ENCODE measurements at regions not wholly inside any gene's neighbourhood (a gene's known extent, or its start where the extent isn't known, plus 50 kb on each side); places are given as distances from the start of the nearest gene placed in this dataset.

DNA sequence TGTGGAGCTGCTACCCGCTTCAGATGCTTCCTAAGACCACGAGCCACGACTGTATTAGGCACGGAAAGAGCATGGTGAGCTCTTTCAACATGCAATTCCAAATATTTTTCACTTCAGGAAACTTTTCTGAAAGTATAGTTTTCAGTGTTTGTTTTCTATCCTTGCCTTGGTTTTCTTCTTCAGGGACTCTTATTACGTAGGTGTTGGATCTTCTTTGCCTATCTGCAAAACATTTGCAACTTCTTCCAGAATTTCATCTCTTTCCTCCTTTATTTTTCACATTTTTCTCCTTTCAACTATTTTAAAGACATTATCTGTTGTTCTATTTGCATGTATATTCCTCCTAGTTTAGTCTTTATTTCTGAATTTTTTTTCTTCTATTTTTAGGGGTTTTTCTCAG, 148.9 kb upstream of the LSM14A start (continued):
- TF ChIP-seq EZH2phosphoT487 (IDR thresholded peaks at IDR 0.05; ENCODE audit: borderline replicate concordance, low read depth) (no peak), TEAD4 (IDR thresholded peaks at IDR 0.05; ENCODE audit: borderline replicate concordance, insufficient read depth) (no peak), GABPA (IDR thresholded peaks at IDR 0.05; ENCODE audit: low read depth) (no peak), NFIC (IDR thresholded peaks at IDR 0.05; ENCODE audit: borderline replicate concordance) (no peak)

DNA sequence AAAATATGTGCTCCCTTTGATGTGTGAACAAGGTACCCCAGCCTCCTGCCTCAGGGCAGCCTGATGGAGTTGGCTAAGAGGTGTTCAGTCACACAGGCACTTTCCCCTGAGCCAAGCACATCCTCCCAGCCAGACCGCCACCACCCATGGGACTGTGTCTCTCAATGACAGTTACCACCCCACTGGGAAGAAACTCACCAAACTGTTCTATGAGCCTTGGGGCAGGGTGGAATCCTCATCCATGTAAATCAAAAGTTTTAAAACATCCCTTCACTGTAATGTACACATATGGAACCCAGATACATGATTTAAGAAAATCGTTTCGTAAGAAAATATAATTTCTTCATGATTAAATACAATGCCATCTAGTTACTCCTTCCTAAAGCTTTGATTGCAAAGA, 138.4 kb upstream of the LSM14A start:
- Histone ChIP-seq H3K36me3 (replicated peaks in 1 of 2; ENCODE audit: control insufficient read depth in 1 of 2, insufficient read depth in 2 of 2, low read length in 1 of 2) (no peaks in the 10 kb centered on the region), H4K20me1 (ENCODE audit: insufficient read depth) (no peaks in the 10 kb centered on the region), H3K79me2 (ENCODE audit: insufficient read depth) (no peaks in the 10 kb centered on the region), H3K9me2 (no peaks in the 10 kb centered on the region), H3K27ac (ENCODE audit: low read depth in 2 of 2, low read length in 1 of 2) (no peak overlapping the region), H3K4me1 (ENCODE audit: control insufficient read depth in 1 of 2, insufficient read depth in 2 of 2, low read depth in 1 of 2, low read length in 1 of 2) (no peaks in the 10 kb centered on the region), H3K4me2 (no peak overlapping the region), H3K4me3 (ENCODE audit: low read depth in 2 of 2, low read length in 1 of 2) (no peak overlapping the region), H2AFZ (ENCODE audit: low read depth) (no peak overlapping the region), H3K9ac (no peak overlapping the region), H3F3A (replicated peaks; ENCODE audit: insufficient read depth) (no peaks in the 10 kb centered on the region), H3K9me3 (no peaks in the 10 kb centered on the region), H3K27me3 (ENCODE audit: insufficient read depth) (no peaks in the 10 kb centered on the region)
- DNase-seq: no peak
- CTCF ChIA-PET: interaction anchor here (1.4 to 3.9 kb wide), 4 partner anchors 8 to 256 kb away, joined by 4 to 17 read pairs (median 14); no protein-coding TSS in a partner anchor
- POLR2A ChIA-PET: no interaction called here
- WGBS (ENCODE audit: low lambda C conversion rate): 54% methylated on average over 3 of the region's 3 CpGs
- TF ChIP-seq NRF1 (IDR thresholded peaks at IDR 0.05; ENCODE audit: low read depth, low read length) (no peak), TCF12 (IDR thresholded peaks at IDR 0.05) (no peak), RXRA (IDR thresholded peaks at IDR 0.05; ENCODE audit: borderline replicate concordance, low read depth) (no peak), FOXM1 (IDR thresholded peaks at IDR 0.05; ENCODE audit: low read depth) (no peak), TAF1 (IDR thresholded peaks at IDR 0.05; ENCODE audit: borderline replicate concordance, low read depth, low read length) (no peak), EZH2phosphoT487 (IDR thresholded peaks at IDR 0.05; ENCODE audit: borderline replicate concordance, low read depth) (no peak), CHD2 (IDR thresholded peaks at IDR 0.05; ENCODE audit: low read length, partially characterized antibody) (no peak)
- TF ChIP-seq, protein P1, sequence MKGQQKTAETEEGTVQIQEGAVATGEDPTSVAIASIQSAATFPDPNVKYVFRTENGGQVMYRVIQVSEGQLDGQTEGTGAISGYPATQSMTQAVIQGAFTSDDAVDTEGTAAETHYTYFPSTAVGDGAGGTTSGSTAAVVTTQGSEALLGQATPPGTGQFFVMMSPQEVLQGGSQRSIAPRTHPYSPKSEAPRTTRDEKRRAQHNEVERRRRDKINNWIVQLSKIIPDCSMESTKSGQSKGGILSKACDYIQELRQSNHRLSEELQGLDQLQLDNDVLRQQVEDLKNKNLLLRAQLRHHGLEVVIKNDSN (IDR thresholded peaks at IDR 0.05; ENCODE audit: borderline replicate concordance, low read depth): no peak
- TF ChIP-seq, protein P2, sequence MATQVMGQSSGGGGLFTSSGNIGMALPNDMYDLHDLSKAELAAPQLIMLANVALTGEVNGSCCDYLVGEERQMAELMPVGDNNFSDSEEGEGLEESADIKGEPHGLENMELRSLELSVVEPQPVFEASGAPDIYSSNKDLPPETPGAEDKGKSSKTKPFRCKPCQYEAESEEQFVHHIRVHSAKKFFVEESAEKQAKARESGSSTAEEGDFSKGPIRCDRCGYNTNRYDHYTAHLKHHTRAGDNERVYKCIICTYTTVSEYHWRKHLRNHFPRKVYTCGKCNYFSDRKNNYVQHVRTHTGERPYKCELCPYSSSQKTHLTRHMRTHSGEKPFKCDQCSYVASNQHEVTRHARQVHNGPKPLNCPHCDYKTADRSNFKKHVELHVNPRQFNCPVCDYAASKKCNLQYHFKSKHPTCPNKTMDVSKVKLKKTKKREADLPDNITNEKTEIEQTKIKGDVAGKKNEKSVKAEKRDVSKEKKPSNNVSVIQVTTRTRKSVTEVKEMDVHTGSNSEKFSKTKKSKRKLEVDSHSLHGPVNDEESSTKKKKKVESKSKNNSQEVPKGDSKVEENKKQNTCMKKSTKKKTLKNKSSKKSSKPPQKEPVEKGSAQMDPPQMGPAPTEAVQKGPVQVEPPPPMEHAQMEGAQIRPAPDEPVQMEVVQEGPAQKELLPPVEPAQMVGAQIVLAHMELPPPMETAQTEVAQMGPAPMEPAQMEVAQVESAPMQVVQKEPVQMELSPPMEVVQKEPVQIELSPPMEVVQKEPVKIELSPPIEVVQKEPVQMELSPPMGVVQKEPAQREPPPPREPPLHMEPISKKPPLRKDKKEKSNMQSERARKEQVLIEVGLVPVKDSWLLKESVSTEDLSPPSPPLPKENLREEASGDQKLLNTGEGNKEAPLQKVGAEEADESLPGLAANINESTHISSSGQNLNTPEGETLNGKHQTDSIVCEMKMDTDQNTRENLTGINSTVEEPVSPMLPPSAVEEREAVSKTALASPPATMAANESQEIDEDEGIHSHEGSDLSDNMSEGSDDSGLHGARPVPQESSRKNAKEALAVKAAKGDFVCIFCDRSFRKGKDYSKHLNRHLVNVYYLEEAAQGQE (IDR thresholded peaks at IDR 0.05; ENCODE audit: low read depth, low read length): no peak
- TF ChIP-seq, protein P3, sequence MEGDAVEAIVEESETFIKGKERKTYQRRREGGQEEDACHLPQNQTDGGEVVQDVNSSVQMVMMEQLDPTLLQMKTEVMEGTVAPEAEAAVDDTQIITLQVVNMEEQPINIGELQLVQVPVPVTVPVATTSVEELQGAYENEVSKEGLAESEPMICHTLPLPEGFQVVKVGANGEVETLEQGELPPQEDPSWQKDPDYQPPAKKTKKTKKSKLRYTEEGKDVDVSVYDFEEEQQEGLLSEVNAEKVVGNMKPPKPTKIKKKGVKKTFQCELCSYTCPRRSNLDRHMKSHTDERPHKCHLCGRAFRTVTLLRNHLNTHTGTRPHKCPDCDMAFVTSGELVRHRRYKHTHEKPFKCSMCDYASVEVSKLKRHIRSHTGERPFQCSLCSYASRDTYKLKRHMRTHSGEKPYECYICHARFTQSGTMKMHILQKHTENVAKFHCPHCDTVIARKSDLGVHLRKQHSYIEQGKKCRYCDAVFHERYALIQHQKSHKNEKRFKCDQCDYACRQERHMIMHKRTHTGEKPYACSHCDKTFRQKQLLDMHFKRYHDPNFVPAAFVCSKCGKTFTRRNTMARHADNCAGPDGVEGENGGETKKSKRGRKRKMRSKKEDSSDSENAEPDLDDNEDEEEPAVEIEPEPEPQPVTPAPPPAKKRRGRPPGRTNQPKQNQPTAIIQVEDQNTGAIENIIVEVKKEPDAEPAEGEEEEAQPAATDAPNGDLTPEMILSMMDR (IDR thresholded peaks at IDR 0.05): no peak

All from SK-N-SH (cell line).